ENCODE measurements at regions not wholly inside any gene's neighbourhood (a gene's known extent, or its start where the extent isn't known, plus 50 kb on each side); places are given as distances from the start of the nearest gene placed in this dataset.

DNA sequence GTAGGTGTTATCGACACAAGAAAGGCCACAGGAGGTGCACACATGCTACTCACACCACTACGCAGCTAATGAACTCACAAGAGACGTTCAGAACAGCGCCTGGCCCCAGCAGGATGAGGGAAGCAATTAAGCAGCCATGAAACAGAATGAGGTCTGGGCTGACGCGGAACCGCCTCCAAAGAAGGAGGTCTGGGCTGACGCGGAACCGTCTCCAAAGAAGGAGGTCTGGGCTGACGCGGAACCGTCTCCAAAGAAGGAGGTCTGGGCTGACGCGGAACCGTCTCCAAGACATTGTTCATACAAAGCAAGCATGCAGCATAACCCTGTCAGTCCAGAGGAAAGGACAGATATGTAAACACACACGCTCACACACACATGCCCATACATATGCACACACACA, 63.2 kb upstream of the ZNF354A start:
- TF ChIP-seq POLR2AphosphoS5 (IDR thresholded peaks at IDR 0.05) (no peak), POLR2A (IDR thresholded peaks at IDR 0.05) (no peak)
- TF ChIP-seq, protein P1, sequence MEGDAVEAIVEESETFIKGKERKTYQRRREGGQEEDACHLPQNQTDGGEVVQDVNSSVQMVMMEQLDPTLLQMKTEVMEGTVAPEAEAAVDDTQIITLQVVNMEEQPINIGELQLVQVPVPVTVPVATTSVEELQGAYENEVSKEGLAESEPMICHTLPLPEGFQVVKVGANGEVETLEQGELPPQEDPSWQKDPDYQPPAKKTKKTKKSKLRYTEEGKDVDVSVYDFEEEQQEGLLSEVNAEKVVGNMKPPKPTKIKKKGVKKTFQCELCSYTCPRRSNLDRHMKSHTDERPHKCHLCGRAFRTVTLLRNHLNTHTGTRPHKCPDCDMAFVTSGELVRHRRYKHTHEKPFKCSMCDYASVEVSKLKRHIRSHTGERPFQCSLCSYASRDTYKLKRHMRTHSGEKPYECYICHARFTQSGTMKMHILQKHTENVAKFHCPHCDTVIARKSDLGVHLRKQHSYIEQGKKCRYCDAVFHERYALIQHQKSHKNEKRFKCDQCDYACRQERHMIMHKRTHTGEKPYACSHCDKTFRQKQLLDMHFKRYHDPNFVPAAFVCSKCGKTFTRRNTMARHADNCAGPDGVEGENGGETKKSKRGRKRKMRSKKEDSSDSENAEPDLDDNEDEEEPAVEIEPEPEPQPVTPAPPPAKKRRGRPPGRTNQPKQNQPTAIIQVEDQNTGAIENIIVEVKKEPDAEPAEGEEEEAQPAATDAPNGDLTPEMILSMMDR (IDR thresholded peaks at IDR 0.05): no peak
